Peyer's patch (tissue), 4 donors: ENCODE measurements at regions not wholly inside any gene's neighbourhood (a gene's known extent, or its start where the extent isn't known, plus 50 kb on each side); places are given as distances from the start of the nearest gene placed in this dataset.

Experiments
- DNase-seq, 3 donors: peaks; one replicate each; pipeline ENCODE4 v3.0.0-alpha.2; 2017 to 2019
- H3K27ac ChIP-seq, 4 donors: fragments of 200-600 bp; sonication (generic); one replicate each; pipeline ENCODE4 v1.5.1; 2016 to 2019
- H3K27me3 ChIP-seq, 2 donors: fragments of 200-600 bp; sonication (generic); one replicate each; pipeline ENCODE4 v1.5.1; 2019
- H3K36me3 ChIP-seq, 3 donors: fragments of 200-600 bp; sonication (generic); one replicate each; pipeline ENCODE4 v1.5.1; 2016 to 2019
- H3K4me1 ChIP-seq, 4 donors: fragments of 200-600 bp; sonication (generic); one replicate each; pipeline ENCODE4 v1.5.1; 2016 to 2019
- H3K4me3 ChIP-seq, 4 donors: fragments of 200-600 bp; sonication (generic); 1 replicate in 3 of 4; 2 replicates in 1 of 4; pipeline ENCODE4 v1.5.1; 2016 to 2019; ENCODE audit warnings: mild to moderate bottlenecking in 1 of 4
- H3K9me3 ChIP-seq, 4 donors: fragments of 200-600 bp; sonication (generic); one replicate each; pipeline ENCODE4 v1.5.1; 2016 to 2019; ENCODE audit warnings: mild to moderate bottlenecking in 1 of 4
- CTCF ChIP-seq, 6 experiments: fragments of 450-650 bp in 4 of 6; fragments of 200-600 bp in 2 of 6; sonication (generic) in 1 of 6; IDR thresholded peaks; one replicate each; pipeline ENCODE4 v1.5.1; 2017 to 2019; ENCODE audit warnings: antibody characterized with exemption in 6 of 6, mild to moderate bottlenecking in 3 of 6, moderate library complexity in 1 of 6
- POLR2A ChIP-seq, 2 donors: fragments of 450-650 bp; IDR thresholded peaks; one replicate each; pipeline ENCODE4 v1.5.1; 2017; ENCODE audit warnings: antibody characterized with exemption in 2 of 2, mild to moderate bottlenecking in 2 of 2, moderate library complexity in 2 of 2

- DNase-seq: no peak
- TF ChIP-seq CTCF (IDR thresholded peaks at IDR 0.05) (peak in 1 of 6 experiments; percentile 8), POLR2A (IDR thresholded peaks at IDR 0.05) (no peak)
- Histone ChIP-seq H3K4me1 (peaks cover 0 to 11% (median 0%) of the 10 kb centered on the region in 4 donors), H3K4me3 (no peak overlapping the region), H3K27me3 (no peaks in the 10 kb centered on the region), H3K36me3 (no peaks in the 10 kb centered on the region), H3K27ac (no peak overlapping the region), H3K9me3 (no peaks in the 10 kb centered on the region)
Observed at GRCh38 chr12:92650228-92650822, 52.5 kb upstream of the PLEKHG7 start.

GRCh38 chr12:92649511-92650227 is 53.1 kb upstream of the PLEKHG7 start:
- Histone ChIP-seq H3K4me1 (peaks cover 0 to 7% (median 0%) of the 10 kb centered on the region in 4 donors), H3K27ac (no peak overlapping the region), H3K27me3 (no peaks in the 10 kb centered on the region), H3K4me3 (no peak overlapping the region), H3K9me3 (no peaks in the 10 kb centered on the region), H3K36me3 (no peaks in the 10 kb centered on the region)
- TF ChIP-seq CTCF (IDR thresholded peaks at IDR 0.05) (peak; percentile 45 to 86 (median 78)), POLR2A (IDR thresholded peaks at IDR 0.05) (no peak)
- peak in 2 of 3 donors; percentile 62 to 84 for DNase-seq

- no peaks in the 10 kb centered on the region for H3K9me3 ChIP-seq
- DNase-seq: no peak
- peaks cover 0 to 7% (median 0%) of the 10 kb centered on the region in 4 donors for H3K4me1 ChIP-seq
- H3K27ac ChIP-seq: no peak overlapping the region
- H3K4me3 ChIP-seq: no peak overlapping the region
- no peak for TF ChIP-seq CTCF (IDR thresholded peaks at IDR 0.05)
- H3K36me3 ChIP-seq: no peaks in the 10 kb centered on the region
- no peaks in the 10 kb centered on the region for H3K27me3 ChIP-seq
Observed at GRCh38 chr12:92648242-92649031, 54.4 kb upstream of the PLEKHG7 start.

GRCh38 chr12:92641291-92641690 is 61.5 kb upstream of the PLEKHG7 start:
- DNase-seq: no peak
- TF ChIP-seq POLR2A (IDR thresholded peaks at IDR 0.05) (no peak), CTCF (IDR thresholded peaks at IDR 0.05) (no peak)

GRCh38 chr12:92640691-92641090 is 62.1 kb upstream of the PLEKHG7 start:
- DNase-seq: no peak
- H3K4me3 ChIP-seq: no peak overlapping the region
- H3K27ac ChIP-seq: no peak overlapping the region
- no peaks in the 10 kb centered on the region for H3K4me1 ChIP-seq
- TF ChIP-seq POLR2A (IDR thresholded peaks at IDR 0.05) (no peak), CTCF (IDR thresholded peaks at IDR 0.05) (no peak)
- no peaks in the 10 kb centered on the region for H3K9me3 ChIP-seq
- no peaks in the 10 kb centered on the region for H3K27me3 ChIP-seq
- H3K36me3 ChIP-seq: no peaks in the 10 kb centered on the region

More at GRCh38 chr12:92641291-92641690, 61.5 kb upstream of the PLEKHG7 start:
- H3K4me1 ChIP-seq: no peaks in the 10 kb centered on the region
- no peak overlapping the region for H3K27ac ChIP-seq
- H3K27me3 ChIP-seq: no peaks in the 10 kb centered on the region
- H3K36me3 ChIP-seq: no peaks in the 10 kb centered on the region
- no peaks in the 10 kb centered on the region for H3K9me3 ChIP-seq
- no peak overlapping the region for H3K4me3 ChIP-seq
